OCI-LY7 (cell line): ENCODE measurements at regions not wholly inside any gene's neighbourhood (a gene's known extent, or its start where the extent isn't known, plus 50 kb on each side); places are given as distances from the start of the nearest gene placed in this dataset.

Source experiments
- BruUV-seq: library from RNA; stranded (reverse); fragments of 400-500 nt; replicated peaks from 2 replicates; lab custom pipeline; 2021; lab: Mats Ljungman, UMichigan
- CTCF ChIA-PET: fragments of 300-600 bp; sonication (Branson Sonifier 250); formaldehyde crosslinking; loops from one replicate; lab custom pipeline; 2022; ENCODE audit warnings: antibody characterized with exemption; ENCODE audit not compliant: unreplicated experiment; lab: Charles Lee
- POLR2A ChIA-PET: fragments of 300-600 bp; sonication (Branson Sonifier 250); formaldehyde crosslinking; loops from one replicate; lab custom pipeline; 2022; ENCODE audit warnings: antibody characterized with exemption; lab: Charles Lee
- DNase-seq: peaks from one replicate; pipeline ENCODE4 v3.0.0-alpha.2; 2015; ENCODE audit warnings: low spot score
- H2AFZ ChIP-seq: fragments of 200-600 bp; sonication (generic), shearing (Covaris generic); 2 replicates; pipeline ENCODE4 v1.6.1; 2014; ENCODE audit warnings: mild to moderate bottlenecking, antibody characterized with exemption, low read length, moderate library complexity
- H3K27ac ChIP-seq: fragments of 200-600 bp; sonication (generic); 2 replicates; pipeline ENCODE4 v1.5.1; 2014; ENCODE audit warnings: mixed run types, low read depth, mild to moderate bottlenecking, moderate library complexity, low read length, inconsistent platforms; ENCODE audit not compliant: poor library complexity, severe bottlenecking
- H3K36me3 ChIP-seq: fragments of 200-600 bp; sonication (generic); 2 replicates; pipeline ENCODE4 v1.6.1; 2014; ENCODE audit warnings: mild to moderate bottlenecking, antibody characterized with exemption, low read length, moderate library complexity, mixed read lengths; ENCODE audit not compliant: insufficient read depth
- H3K4me1 ChIP-seq: fragments of 200-600 bp; sonication (generic); 2 replicates; pipeline ENCODE4 v1.5.1; 2014; ENCODE audit warnings: mild to moderate bottlenecking, low read length; ENCODE audit not compliant: insufficient read depth, poor library complexity, severe bottlenecking
- H3K4me2 ChIP-seq: fragments of 200-600 bp; sonication (generic); 2 replicates; pipeline ENCODE4 v1.6.1; 2014; ENCODE audit warnings: mild to moderate bottlenecking, low read length
- H3K4me3 ChIP-seq: fragments of 200-600 bp; sonication (generic); 2 replicates; pipeline ENCODE4 v1.5.1; 2014; ENCODE audit warnings: mild to moderate bottlenecking, low read depth, low read length; ENCODE audit not compliant: poor library complexity, severe bottlenecking
- H3K79me2 ChIP-seq: fragments of 200-600 bp; sonication (generic); 2 replicates; pipeline ENCODE4 v1.6.1; 2016; ENCODE audit warnings: low read depth, mild to moderate bottlenecking, low read length, moderate library complexity, mixed read lengths; ENCODE audit not compliant: insufficient read depth
- H3K9me2 ChIP-seq: fragments of 200-600 bp; sonication (generic); 2 replicates; pipeline ENCODE4 v1.6.1; 2016; ENCODE audit warnings: mild to moderate bottlenecking, low read length, mixed read lengths; ENCODE audit not compliant: insufficient read depth
- H3K9me3 ChIP-seq: fragments of 200-600 bp; sonication (generic); 2 replicates; pipeline ENCODE4 v1.6.1; 2014; ENCODE audit warnings: mild to moderate bottlenecking, mixed run types, low read length, mixed read lengths
- H4K20me1 ChIP-seq: fragments of 200-600 bp; sonication (generic); 2 replicates; pipeline ENCODE4 v1.6.1; 2014; ENCODE audit warnings: mild to moderate bottlenecking, antibody characterized with exemption, low read length, moderate library complexity, mixed read lengths; ENCODE audit not compliant: insufficient read depth
- EZH2phosphoT487 ChIP-seq: fragments of 200-600 bp; sonication (generic); IDR thresholded peaks from 2 replicates; pipeline ENCODE4 v1.6.1; 2018; ENCODE audit warnings: low read depth, borderline replicate concordance, mild to moderate bottlenecking, mixed run types, antibody characterized with exemption, low read length, moderate library complexity, mixed read lengths
- intact Hi-C: fragments of 100-400 bp; cut with micrococcal nuclease; formaldehyde crosslinking; loops from one replicate; pipeline ENCODE4 v1.10.0; 2022; ENCODE audit not compliant: unreplicated experiment
- TF ChIP-seq, protein P1 (sequence below): fragments of 200-600 bp; sonication (generic); conservative IDR thresholded peaks from 2 replicates; pipeline ENCODE4 v1.5.1; 2014; ENCODE audit warnings: mild to moderate bottlenecking, antibody characterized with exemption, low read length, moderate library complexity, mixed read lengths

DNA sequence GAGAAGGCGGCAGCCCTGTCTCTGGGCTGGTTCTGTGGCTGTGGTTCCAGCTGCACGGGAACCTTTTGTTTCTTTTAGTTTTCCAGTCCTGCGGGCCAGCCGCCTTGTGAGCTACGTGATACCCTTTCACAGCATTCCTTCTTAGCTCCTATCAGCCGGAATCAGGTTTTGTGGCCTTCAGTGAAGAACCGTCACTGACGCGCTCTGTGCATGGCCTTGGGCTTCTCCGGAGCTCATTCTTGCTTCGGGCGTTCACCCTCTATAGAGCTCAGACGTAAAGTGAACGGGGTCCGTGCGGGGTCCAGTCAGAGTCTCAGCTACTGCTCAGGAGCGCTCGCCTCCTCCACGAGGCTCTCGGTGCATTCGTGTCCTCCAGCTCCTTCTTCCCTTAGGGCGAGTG is 166.7 kb downstream of the FAM43A start:
- Histone ChIP-seq H3K4me1 (no peaks in the 10 kb centered on the region), H3K4me3 (no peak overlapping the region), H3K9me2 (no peaks in the 10 kb centered on the region), H2AFZ (no peak overlapping the region), H4K20me1 (no peaks in the 10 kb centered on the region), H3K4me2 (no peak overlapping the region), H3K27ac (no peak overlapping the region), H3K79me2 (no peaks in the 10 kb centered on the region), H3K9me3 (no peaks in the 10 kb centered on the region), H3K36me3 (no peaks in the 10 kb centered on the region)
- no TSS peak for BruUV-seq
- TF ChIP-seq EZH2phosphoT487: no peak
- TF ChIP-seq, protein P1, sequence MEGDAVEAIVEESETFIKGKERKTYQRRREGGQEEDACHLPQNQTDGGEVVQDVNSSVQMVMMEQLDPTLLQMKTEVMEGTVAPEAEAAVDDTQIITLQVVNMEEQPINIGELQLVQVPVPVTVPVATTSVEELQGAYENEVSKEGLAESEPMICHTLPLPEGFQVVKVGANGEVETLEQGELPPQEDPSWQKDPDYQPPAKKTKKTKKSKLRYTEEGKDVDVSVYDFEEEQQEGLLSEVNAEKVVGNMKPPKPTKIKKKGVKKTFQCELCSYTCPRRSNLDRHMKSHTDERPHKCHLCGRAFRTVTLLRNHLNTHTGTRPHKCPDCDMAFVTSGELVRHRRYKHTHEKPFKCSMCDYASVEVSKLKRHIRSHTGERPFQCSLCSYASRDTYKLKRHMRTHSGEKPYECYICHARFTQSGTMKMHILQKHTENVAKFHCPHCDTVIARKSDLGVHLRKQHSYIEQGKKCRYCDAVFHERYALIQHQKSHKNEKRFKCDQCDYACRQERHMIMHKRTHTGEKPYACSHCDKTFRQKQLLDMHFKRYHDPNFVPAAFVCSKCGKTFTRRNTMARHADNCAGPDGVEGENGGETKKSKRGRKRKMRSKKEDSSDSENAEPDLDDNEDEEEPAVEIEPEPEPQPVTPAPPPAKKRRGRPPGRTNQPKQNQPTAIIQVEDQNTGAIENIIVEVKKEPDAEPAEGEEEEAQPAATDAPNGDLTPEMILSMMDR: no peak
- ChIA-PET POLR2A (no interaction called here), CTCF (no interaction called here)
- intact Hi-C loops: no loop called here
- DNase-seq: no peak

DNA sequence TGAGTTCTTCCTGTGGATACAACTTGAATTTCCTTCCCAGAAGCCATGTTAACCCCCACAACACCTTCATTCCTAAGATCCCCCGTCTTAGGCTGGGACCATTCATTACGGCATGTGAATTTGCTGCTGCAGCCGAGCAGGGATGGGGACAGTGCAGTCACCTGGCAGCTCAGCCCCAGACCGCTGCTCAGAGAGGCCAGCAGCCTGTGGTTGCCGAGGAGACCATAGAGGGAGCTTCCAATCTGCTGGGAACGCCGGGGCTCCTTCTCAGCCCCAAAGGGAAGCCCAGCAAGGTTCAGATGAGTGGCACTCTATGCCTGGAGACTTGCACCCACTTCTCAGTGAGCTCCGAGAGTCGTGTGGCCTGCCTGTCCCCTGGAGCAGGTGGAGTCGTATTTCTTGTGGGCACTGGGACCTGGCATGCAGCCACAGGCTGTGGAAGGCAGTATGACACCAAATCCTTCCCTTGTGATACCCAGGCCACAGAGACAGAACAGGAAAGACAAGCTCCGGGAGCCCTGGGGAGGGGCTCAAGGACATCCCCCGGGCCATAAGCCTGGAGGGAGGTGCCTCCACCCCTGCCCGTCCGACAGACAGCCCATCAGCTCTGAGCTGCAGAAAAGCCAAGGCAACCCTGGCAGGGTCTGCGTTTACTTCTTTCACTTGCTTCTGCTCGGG is 167.3 kb downstream of the FAM43A start:
- TF ChIP-seq, protein P1: no peak
- no peak for TF ChIP-seq EZH2phosphoT487
- BruUV-seq: no TSS peak
- POLR2A ChIA-PET: no interaction called here
- CTCF ChIA-PET: no interaction called here
- Histone ChIP-seq H3K9me2 (no peaks in the 10 kb centered on the region), H3K4me3 (no peak overlapping the region), H3K36me3 (no peaks in the 10 kb centered on the region), H3K27ac (no peak overlapping the region), H3K4me2 (no peak overlapping the region), H3K4me1 (no peaks in the 10 kb centered on the region), H3K9me3 (no peaks in the 10 kb centered on the region), H3K79me2 (no peaks in the 10 kb centered on the region), H4K20me1 (no peaks in the 10 kb centered on the region), H2AFZ (no peak overlapping the region)
- no peak for DNase-seq
- intact Hi-C loops: no loop called here

DNA sequence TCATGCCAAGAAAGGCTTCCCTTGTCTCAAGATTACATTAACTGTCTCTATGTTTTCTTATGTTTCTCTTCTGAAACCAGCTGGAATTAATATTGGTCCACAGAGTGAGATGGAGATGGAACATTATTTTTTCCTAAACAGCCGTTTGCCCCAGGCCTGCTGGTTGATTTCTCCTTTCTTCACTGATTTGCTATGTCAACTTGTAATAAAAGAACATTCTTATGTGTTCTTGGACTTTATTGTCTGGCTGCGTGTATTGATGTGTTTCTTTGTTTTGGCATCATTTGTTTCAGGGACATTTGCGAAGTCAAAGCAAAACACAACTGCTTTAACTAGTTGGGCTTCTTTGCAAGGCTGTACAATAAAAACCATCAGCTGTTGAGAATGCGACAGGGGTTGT is 168.5 kb downstream of the FAM43A start:
- ChIA-PET CTCF (interaction anchor here (0.6 kb wide), 1 partner anchor 222 kb away, joined by 3 read pairs; no protein-coding TSS in a partner anchor), POLR2A (interaction anchor here (0.5 kb wide), 1 partner anchor 1323 kb away, joined by 3 read pairs; no protein-coding TSS in a partner anchor)
- Histone ChIP-seq H3K9me3 (no peaks in the 10 kb centered on the region), H3K27ac (no peak overlapping the region), H3K79me2 (no peaks in the 10 kb centered on the region), H3K4me3 (no peak overlapping the region), H2AFZ (no peak overlapping the region), H3K4me1 (no peaks in the 10 kb centered on the region), H3K4me2 (no peak overlapping the region), H4K20me1 (no peaks in the 10 kb centered on the region), H3K9me2 (no peaks in the 10 kb centered on the region), H3K36me3 (no peaks in the 10 kb centered on the region)
- BruUV-seq: no TSS peak
- intact Hi-C loops: no loop called here
- DNase-seq: no peak
- TF ChIP-seq, protein P1: no peak
- TF ChIP-seq EZH2phosphoT487: no peak
